NOMO-1 treated with DMSO at 0.1 percent for 48 hours (cell line): ENCODE measurements at regions not wholly inside any gene's neighbourhood (a gene's known extent, or its start where the extent isn't known, plus 50 kb on each side); places are given as distances from the start of the nearest gene placed in this dataset.

Experiments
- DNase-seq: peaks from one replicate; lab custom pipeline; 2025; ENCODE audit not compliant: unreplicated experiment; lab: John Stamatoyannopoulos, UW

GRCh38 chr6:22621701-22622100, 52.3 kb downstream of the HDGFL1 start:
- DNase-seq = no peak

- no peak for DNase-seq
Observed at GRCh38 chr6:22622351-22622750, 53.0 kb downstream of the HDGFL1 start.

GRCh38 chr6:22622813-22623212, 53.4 kb downstream of the HDGFL1 start:
- no peak for DNase-seq

GRCh38 chr6:22627644-22628043, 58.3 kb downstream of the HDGFL1 start:
- no peak for DNase-seq

- no peak for DNase-seq
Observed at GRCh38 chr6:22631091-22631490, 61.7 kb downstream of the HDGFL1 start.

- no peak for DNase-seq
Observed at GRCh38 chr6:22632581-22633145, 63.3 kb downstream of the HDGFL1 start.

GRCh38 chr6:22636452-22636851, 67.1 kb downstream of the HDGFL1 start:
- DNase-seq = no peak

- no peak for DNase-seq
Observed at GRCh38 chr6:22637782-22638181, 68.4 kb downstream of the HDGFL1 start.

- DNase-seq = no peak
Observed at GRCh38 chr6:22638320-22638719, 69.0 kb downstream of the HDGFL1 start.

GRCh38 chr6:22642254-22642653, 72.9 kb downstream of the HDGFL1 start:
- DNase-seq = no peak

GRCh38 chr6:22643780-22644179, 74.4 kb downstream of the HDGFL1 start:
- no peak for DNase-seq

GRCh38 chr6:22647719-22648118, 78.4 kb downstream of the HDGFL1 start:
- no peak for DNase-seq

GRCh38 chr6:22651731-22652130, 82.4 kb downstream of the HDGFL1 start:
- DNase-seq = no peak

- DNase-seq = no peak
Observed at GRCh38 chr6:22653980-22654610, 84.7 kb downstream of the HDGFL1 start.

- DNase-seq = no peak
Observed at GRCh38 chr6:22656706-22657351, 87.5 kb downstream of the HDGFL1 start.

- DNase-seq = no peak
Observed at GRCh38 chr6:22657352-22657980, 88.1 kb downstream of the HDGFL1 start.

- DNase-seq = no peak
Observed at GRCh38 chr6:22658183-22658582, 88.8 kb downstream of the HDGFL1 start.

- DNase-seq = no peak
Observed at GRCh38 chr6:22658934-22659333, 89.6 kb downstream of the HDGFL1 start.

- no peak for DNase-seq
Observed at GRCh38 chr6:22664968-22665367, 95.6 kb downstream of the HDGFL1 start.

GRCh38 chr6:22666021-22666420, 96.7 kb downstream of the HDGFL1 start:
- DNase-seq = no peak

- no peak for DNase-seq
Observed at GRCh38 chr6:22666586-22666985, 97.2 kb downstream of the HDGFL1 start.

GRCh38 chr6:22667855-22668254, 98.5 kb downstream of the HDGFL1 start:
- no peak for DNase-seq
